MM.1S (cell line): ENCODE measurements at regions not wholly inside any gene's neighbourhood (a gene's known extent, or its start where the extent isn't known, plus 50 kb on each side); places are given as distances from the start of the nearest gene placed in this dataset.

Experiments used
- DNase-seq: peaks from one replicate; pipeline ENCODE4 v3.0.0-alpha.2; 2015
- H2AFZ ChIP-seq: fragments of 300-600 bp; sonication (generic); 2 replicates; pipeline ENCODE4 v1.6.0; 2016; ENCODE audit warnings: antibody characterized with exemption, low read length
- H3F3A ChIP-seq: fragments of 300-600 bp; sonication (generic); 2 replicates; pipeline ENCODE4 v1.6.1; 2016; ENCODE audit warnings: mild to moderate bottlenecking, antibody characterized with exemption, low read length, moderate library complexity, mixed read lengths; ENCODE audit not compliant: insufficient read depth
- H3K27ac ChIP-seq: fragments of 300-600 bp; sonication (generic); 2 replicates; pipeline ENCODE4 v1.5.1; 2016; ENCODE audit warnings: mild to moderate bottlenecking, low read length
- H3K27me3 ChIP-seq: fragments of 300-600 bp; sonication (generic); replicated peaks from 2 replicates; pipeline ENCODE4 v1.6.0; 2016; ENCODE audit warnings: low read length; ENCODE audit not compliant: insufficient read depth
- H3K36me3 ChIP-seq: fragments of 300-600 bp; sonication (generic); replicated peaks from 2 replicates; pipeline ENCODE4 v1.6.1; 2016; ENCODE audit warnings: mild to moderate bottlenecking, low read length, mixed read lengths; ENCODE audit not compliant: insufficient read depth
- H3K4me1 ChIP-seq: fragments of 300-600 bp; sonication (generic); 2 replicates; pipeline ENCODE4 v1.6.1; 2016; ENCODE audit warnings: low read length, mixed read lengths
- H3K4me2 ChIP-seq: fragments of 300-600 bp; sonication (generic); 2 replicates; pipeline ENCODE4 v1.6.0; 2016; ENCODE audit warnings: low read depth, low read length
- H3K4me3 ChIP-seq: fragments of 300-600 bp; sonication (generic); 2 replicates; pipeline ENCODE4 v1.5.1; 2016; ENCODE audit warnings: low read length, mixed read lengths
- H3K79me2 ChIP-seq: fragments of 300-600 bp; sonication (generic); 2 replicates; pipeline ENCODE4 v1.6.1; 2016; ENCODE audit warnings: mixed run types, low read length, mixed read lengths
- H3K9ac ChIP-seq: fragments of 300-600 bp; sonication (generic); 2 replicates; pipeline ENCODE4 v1.6.1; 2016; ENCODE audit warnings: low read length, mixed read lengths
- H3K9me2 ChIP-seq: fragments of 300-600 bp; sonication (generic); replicated peaks from 2 replicates; pipeline ENCODE4 v1.6.1; 2016; ENCODE audit warnings: mild to moderate bottlenecking, low read length, mixed read lengths; ENCODE audit not compliant: insufficient read depth
- H3K9me3 ChIP-seq: fragments of 300-600 bp; sonication (generic); replicated peaks from 2 replicates; pipeline ENCODE4 v1.6.1; 2016; ENCODE audit warnings: mild to moderate bottlenecking, low read length, mixed read lengths; ENCODE audit not compliant: insufficient read depth
- H4K20me1 ChIP-seq: fragments of 300-600 bp; sonication (generic); 2 replicates; pipeline ENCODE4 v1.6.1; 2016; ENCODE audit warnings: mild to moderate bottlenecking, low read length, moderate library complexity, mixed read lengths; ENCODE audit not compliant: insufficient read depth
- EZH2 ChIP-seq: fragments of 300-600 bp; sonication (generic); optimal IDR thresholded peaks from 2 replicates; pipeline ENCODE3; 2017; ENCODE audit warnings: low read depth, mild to moderate bottlenecking, antibody characterized with exemption, low read length, mixed read lengths
- EZH2phosphoT487 ChIP-seq: fragments of 300-600 bp; sonication (generic); IDR thresholded peaks from 2 replicates; pipeline ENCODE4 v1.6.1; 2018; ENCODE audit warnings: antibody characterized with exemption, low read length
- TF ChIP-seq, protein P1 (sequence below): fragments of 300-600 bp; sonication (generic); IDR thresholded peaks from 2 replicates; pipeline ENCODE4 v1.5.1; 2016; ENCODE audit warnings: antibody characterized with exemption, low read length, mixed read lengths

DNA sequence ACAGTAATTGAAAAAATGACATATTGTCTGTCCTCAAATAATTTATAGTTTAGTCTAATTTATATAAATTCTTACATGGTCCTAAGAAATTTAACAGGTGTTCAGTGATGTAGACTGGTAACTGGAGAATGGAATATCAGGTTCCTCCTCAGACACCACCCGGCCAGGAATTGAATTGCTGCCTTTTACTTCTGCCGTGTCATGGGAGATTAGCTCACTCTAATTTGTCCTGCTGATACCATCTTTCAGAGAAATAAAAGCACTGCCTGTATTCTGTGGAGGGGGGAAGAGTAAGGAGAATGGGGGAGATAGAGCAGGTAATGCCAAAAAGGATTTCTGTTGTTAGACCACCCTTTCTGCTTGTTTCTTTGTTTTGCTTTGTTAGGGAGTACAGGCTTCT, 125.2 kb upstream of the KLHL4 start:
- Histone ChIP-seq H3K79me2 (no peaks in the 10 kb centered on the region), H2AFZ (no peak overlapping the region), H3K9me2 (no peaks in the 10 kb centered on the region), H3K4me2 (no peak overlapping the region), H3K27me3 (no peaks in the 10 kb centered on the region), H3F3A (no peaks in the 10 kb centered on the region), H3K36me3 (no peaks in the 10 kb centered on the region), H3K4me1 (no peaks in the 10 kb centered on the region), H3K4me3 (no peak overlapping the region), H3K9me3 (no peaks in the 10 kb centered on the region), H3K9ac (no peak overlapping the region), H3K27ac (no peak overlapping the region), H4K20me1 (no peaks in the 10 kb centered on the region)
- no peak for DNase-seq
- TF ChIP-seq EZH2 (no peak), EZH2phosphoT487 (no peak)
- TF ChIP-seq, protein P1, sequence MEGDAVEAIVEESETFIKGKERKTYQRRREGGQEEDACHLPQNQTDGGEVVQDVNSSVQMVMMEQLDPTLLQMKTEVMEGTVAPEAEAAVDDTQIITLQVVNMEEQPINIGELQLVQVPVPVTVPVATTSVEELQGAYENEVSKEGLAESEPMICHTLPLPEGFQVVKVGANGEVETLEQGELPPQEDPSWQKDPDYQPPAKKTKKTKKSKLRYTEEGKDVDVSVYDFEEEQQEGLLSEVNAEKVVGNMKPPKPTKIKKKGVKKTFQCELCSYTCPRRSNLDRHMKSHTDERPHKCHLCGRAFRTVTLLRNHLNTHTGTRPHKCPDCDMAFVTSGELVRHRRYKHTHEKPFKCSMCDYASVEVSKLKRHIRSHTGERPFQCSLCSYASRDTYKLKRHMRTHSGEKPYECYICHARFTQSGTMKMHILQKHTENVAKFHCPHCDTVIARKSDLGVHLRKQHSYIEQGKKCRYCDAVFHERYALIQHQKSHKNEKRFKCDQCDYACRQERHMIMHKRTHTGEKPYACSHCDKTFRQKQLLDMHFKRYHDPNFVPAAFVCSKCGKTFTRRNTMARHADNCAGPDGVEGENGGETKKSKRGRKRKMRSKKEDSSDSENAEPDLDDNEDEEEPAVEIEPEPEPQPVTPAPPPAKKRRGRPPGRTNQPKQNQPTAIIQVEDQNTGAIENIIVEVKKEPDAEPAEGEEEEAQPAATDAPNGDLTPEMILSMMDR: no peak

DNA sequence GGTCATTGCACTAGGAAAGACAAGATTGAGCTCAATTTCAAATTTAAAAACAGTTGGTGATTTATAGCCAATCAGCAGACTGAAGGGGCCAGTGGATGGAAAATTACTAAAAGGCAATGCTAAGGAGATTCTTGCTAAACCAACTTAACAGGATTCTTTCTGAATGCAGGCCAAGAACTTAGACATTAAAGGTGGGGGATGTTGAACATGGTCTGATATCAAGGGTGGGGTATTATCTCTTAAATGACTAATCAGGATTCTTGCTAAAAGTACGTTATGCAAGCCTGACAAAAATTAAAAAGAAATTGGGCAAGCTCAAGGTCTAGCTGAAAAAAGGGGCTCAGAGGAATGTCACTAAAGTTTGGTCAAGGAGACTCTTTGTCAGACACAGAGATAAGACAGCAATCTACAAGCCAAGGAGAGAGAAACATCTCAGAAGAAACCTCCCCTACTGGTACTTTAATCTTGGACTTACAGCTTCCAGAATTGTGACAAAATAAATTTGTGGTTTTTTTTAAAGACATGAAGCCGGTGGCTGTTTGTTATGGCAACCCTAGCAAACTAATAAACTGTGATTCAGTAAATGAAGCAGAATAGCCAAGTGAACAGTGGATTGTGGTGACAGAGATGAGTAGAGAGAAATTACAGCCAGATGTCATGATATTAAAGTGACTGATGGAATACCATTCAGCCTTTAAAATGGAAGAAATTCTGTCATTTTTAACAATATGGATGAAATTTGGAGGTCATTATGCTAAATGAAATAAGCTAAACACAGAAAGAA, 120.3 kb upstream of the KLHL4 start:
- H3K4me2 ChIP-seq: no peak overlapping the region
- no peaks in the 10 kb centered on the region for H3F3A ChIP-seq
- no peak overlapping the region for H3K4me3 ChIP-seq
- no peaks in the 10 kb centered on the region for H3K79me2 ChIP-seq
- no peaks in the 10 kb centered on the region for H3K9me2 ChIP-seq
- TF ChIP-seq EZH2phosphoT487: no peak
- no peak for TF ChIP-seq EZH2
- TF ChIP-seq, protein P1: no peak
- no peak overlapping the region for H3K27ac ChIP-seq
- H3K9ac ChIP-seq: no peak overlapping the region
- no peak overlapping the region for H2AFZ ChIP-seq
- H3K36me3 ChIP-seq: no peaks in the 10 kb centered on the region
- H3K27me3 ChIP-seq: no peaks in the 10 kb centered on the region
- H3K4me1 ChIP-seq: no peaks in the 10 kb centered on the region
- no peak for DNase-seq
- no peaks in the 10 kb centered on the region for H4K20me1 ChIP-seq
- H3K9me3 ChIP-seq: no peaks in the 10 kb centered on the region

DNA sequence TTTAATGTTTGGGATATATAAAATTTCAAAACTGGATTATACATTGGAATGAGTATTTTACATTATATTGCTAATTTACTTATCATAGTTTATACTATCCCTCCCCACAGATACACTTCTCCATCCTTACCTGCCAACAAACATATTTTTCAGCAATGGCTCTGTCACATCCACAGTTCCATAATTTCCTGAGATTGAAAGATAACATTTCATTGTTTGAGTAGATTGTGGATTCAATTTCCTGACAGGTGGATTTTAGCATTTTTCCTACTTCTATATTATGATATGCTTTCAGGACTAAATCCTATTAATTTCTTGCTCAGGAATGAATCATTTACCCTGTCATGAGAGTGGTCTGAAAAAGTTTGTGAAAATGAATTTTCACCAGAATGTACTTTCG, 115.3 kb upstream of the KLHL4 start:
- H3K27me3 ChIP-seq: no peaks in the 10 kb centered on the region
- no peaks in the 10 kb centered on the region for H3K4me1 ChIP-seq
- no peaks in the 10 kb centered on the region for H3F3A ChIP-seq
- no peaks in the 10 kb centered on the region for H3K9me2 ChIP-seq
- no peak overlapping the region for H2AFZ ChIP-seq
- H3K4me3 ChIP-seq: no peak overlapping the region
- H3K4me2 ChIP-seq: no peak overlapping the region
- no peak overlapping the region for H3K9ac ChIP-seq
- DNase-seq: no peak
- no peaks in the 10 kb centered on the region for H3K9me3 ChIP-seq
- no peaks in the 10 kb centered on the region for H4K20me1 ChIP-seq
- no peaks in the 10 kb centered on the region for H3K79me2 ChIP-seq
- H3K36me3 ChIP-seq: no peaks in the 10 kb centered on the region
- no peak overlapping the region for H3K27ac ChIP-seq
- no peak for TF ChIP-seq EZH2
- TF ChIP-seq, protein P1: no peak
- TF ChIP-seq EZH2phosphoT487: no peak
